NCI-H1436 (cell line): ENCODE measurements at regions not wholly inside any gene's neighbourhood (a gene's known extent, or its start where the extent isn't known, plus 50 kb on each side); places are given as distances from the start of the nearest gene placed in this dataset.
"Not testable (repeated sequence)": the region's sequence is repeated elsewhere in the genome, so short reads cannot be mapped to it uniquely, and the experiment has no call there.

Experiments
- DNase-seq: peaks from one replicate; lab custom pipeline; 2025; lab: John Stamatoyannopoulos, UW

GRCh38 chr13:44887515-44887914, 101.8 kb downstream of the NUFIP1 start:
- DNase-seq, result no peak

DNA sequence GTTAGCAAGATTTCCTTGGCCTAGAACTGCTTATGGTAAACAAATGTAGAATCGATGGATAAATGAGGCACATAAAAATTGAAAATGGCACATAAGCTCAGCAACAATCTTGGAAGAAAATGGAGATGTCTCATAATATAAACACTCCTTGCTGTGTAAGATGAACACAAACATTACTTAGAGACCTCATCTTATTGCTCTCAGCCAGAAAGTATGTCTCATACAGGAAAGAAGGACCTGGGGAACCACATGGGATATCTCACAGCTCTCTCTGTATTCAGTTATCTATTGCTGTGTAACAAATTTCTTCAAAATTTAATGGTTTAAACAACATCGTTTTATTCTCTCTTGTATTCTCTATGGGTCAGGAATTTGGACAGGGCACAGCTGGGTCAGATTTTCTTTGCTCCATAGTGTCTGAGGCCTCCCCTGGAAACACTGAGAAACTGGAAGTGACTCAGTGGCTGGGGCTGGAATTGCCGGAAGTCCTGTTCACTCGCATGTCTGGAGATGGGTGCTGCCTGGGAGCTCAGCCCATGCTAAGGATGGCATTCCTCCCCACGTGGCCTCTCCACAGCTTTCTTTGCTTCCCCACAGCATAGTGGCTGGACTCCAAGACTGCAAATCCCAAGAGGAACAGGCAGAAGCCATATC, 105.1 kb downstream of the NUFIP1 start:
- DNase-seq, result no peak

- DNase-seq, result no peak
Observed at GRCh38 chr13:44879452-44880058, 109.7 kb downstream of the NUFIP1 start.

- DNase-seq, result no peak
Observed at GRCh38 chr13:44876782-44877324, 112.4 kb downstream of the NUFIP1 start.

DNA sequence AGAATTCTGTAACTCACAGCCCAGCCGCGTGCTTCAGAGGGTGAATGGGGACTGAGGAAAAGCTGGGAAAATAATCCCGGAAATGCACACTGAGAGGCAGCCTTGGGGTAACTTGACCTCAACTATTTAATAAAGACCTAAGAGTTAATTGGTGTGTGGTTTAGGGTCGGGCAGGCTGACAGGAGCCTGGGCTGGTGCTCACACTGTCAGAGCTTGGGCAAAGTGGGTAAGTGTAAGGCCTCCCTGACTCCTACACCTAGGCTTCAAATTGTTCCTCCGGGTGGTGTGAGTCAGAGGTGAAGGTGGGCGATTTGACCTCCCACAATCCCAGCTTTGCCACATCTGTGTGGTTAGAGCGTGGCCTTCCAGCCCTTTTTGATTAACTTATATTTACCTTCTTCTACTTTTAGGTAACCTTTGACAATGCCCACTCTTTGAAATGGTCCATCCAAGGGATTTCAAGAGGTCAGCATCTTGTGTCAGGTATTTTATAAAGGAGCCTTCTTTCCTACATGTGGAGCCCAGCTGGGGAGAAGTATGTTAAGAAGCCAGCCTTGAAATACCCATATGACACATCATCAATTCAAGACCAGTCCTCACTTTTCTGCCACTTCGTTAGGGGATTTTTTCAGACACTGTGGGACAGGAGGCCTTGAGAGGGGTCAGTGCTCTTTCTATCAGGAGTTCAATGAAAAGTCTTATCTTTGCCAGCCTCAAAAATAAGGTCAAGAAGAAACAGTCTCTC, 114.2 kb downstream of the NUFIP1 start:
- no peak for DNase-seq

- no peak for DNase-seq
Observed at GRCh38 chr13:44874176-44874575, 115.1 kb downstream of the NUFIP1 start.

DNA sequence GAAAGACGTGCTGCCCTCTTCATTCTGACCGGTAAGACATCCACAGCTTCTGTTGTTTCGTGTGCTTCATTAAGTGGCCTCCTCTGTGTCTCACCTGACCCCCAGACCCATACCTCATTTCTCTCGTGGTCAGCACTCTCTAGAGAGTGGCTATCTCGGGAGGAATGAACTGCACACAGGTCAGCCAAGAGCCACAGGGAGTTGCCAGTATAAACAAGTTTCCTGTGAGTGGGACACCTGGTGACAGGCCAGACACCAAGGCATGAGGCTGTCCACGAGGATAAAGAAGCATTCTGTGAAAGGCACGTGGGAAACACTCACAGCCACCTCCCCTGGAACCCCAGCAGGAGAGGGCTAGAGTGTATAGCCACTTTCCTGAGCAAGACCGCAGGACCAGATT, 115.8 kb downstream of the NUFIP1 start:
- no peak for DNase-seq

DNA sequence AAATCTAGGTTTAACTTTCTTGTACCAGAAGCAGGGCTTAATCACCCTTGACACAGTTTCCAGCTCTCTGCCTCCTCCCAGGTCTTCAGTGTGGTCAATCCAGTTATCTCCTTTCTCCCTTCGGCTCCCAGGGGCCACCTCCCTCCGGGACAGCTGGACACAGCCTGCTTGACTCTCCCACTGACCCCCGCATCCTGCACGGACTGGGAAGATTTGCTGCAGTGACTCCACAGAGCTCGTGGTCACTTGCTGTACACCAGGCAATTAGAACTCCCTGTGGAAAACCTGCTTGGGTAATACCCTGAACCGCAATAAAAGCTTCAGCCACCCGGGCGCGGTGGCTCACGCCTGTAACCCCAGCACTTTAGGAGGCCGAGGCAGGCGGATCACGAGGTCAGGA, 116.5 kb downstream of the NUFIP1 start:
- no peak for DNase-seq

DNA sequence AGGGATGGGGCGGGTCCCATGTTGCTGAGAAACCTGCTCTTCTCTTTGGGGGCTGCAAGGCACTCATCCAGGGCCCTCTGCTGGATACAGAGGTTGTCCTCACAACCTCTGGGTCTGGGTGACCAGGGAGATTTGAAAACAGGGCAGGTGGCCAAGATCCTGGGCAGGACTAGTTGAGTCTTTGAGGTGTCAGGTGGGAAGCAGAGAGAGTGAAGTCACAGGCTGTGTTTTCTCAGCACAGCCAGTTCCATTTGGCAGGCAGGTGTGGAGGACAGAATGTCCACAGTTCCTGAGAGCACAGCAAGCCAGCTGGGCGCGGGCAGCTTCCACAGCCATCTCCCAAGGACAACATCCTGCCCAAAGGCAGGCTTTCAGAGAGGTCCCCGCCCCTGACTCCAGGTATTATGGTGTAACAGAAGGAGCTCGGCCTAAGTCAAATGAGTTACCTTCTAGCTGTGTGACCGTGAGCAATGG, 118.8 kb downstream of the NUFIP1 start:
- DNase-seq, result no peak

DNA sequence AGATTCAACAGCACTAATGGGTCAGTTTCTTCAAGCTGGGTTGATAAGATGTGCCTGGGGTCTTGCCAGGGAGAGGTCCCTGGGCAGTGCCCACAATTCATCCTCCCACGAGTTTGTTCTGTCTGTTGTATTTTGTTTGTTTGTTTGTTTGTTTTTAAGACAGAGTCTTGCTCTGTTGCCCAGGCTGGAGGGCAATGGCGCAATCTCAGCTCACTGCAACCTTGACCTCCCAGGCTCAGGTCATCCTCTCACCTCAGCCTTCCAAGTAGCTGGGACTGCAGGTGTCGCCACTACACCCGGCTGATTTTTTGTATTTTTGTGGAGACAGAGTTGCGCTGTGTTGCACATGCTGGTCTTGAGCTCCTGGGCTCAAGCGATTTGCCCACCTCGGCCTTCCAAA, 120.1 kb downstream of the NUFIP1 start:
- DNase-seq, result no peak

- no peak for DNase-seq
Observed at GRCh38 chr13:44868397-44868796, 120.9 kb downstream of the NUFIP1 start.

DNA sequence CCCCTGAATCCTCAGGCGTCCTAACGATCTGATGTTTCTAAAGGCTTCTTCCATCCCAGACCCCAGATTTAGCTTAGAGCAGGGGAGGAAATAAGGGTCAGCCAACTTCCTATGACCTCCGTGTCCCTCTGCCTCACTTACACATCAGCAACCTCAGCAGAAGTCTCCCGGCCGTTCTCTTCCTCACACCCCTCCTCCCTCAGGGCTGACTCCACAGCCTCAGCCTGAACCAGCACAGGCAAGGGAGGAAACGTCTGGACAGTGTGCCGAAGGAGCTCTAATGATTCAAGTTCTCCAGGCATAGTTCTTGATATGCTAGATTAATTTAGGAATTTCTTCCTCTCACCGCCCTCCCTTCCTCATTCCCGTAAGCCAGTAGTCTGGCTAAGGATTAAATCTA, 121.4 kb downstream of the NUFIP1 start:
- DNase-seq, result no peak

DNA sequence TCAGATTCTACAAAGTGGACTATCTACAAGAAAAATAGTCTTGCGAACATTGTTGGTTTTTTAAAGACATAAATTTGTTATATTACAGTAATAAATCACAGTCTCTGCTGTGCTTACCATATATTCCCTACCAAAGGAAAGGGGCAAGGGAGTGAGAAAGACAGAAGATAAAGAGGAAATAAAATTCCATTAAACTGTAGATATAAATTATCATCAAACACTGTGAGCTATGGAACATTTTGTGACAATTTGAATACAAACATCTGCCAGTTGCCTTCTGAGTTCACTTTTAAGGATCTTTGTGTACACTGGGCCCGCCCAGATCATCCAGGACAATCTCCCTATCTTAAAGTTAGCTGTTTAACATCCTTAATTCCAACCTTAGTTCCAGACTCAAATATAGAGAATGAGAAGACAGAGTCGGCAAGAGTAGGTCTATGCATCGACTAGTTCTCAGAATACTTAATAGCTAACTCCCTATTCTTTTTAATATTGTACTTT, 122.8 kb downstream of the NUFIP1 start:
- DNase-seq, result no peak

- no peak for DNase-seq
Observed at GRCh38 chr13:44865722-44866410, 123.4 kb downstream of the NUFIP1 start.

GRCh38 chr13:44863641-44864040, 125.6 kb downstream of the NUFIP1 start:
- DNase-seq, result not testable (repeated sequence)

DNA sequence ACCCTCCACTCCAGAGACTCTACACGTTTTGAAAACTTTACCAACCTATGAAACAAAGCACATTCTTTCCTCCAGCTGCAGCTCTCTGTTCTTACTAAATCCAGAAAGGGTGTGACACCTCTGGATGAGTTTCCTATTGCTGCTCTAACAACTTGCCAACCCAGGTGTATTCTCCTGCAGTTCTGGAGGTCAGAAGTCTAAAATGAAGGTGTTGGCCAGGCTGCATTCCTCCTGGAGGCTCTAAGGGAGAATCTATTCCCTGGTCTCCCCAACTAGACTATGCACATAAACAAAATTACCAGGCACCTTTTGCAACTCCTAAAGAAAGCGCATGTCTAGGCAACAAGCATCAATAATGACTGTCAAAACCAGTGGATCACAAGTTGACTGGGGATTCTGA, 128.8 kb downstream of the NUFIP1 start:
- no peak for DNase-seq

DNA sequence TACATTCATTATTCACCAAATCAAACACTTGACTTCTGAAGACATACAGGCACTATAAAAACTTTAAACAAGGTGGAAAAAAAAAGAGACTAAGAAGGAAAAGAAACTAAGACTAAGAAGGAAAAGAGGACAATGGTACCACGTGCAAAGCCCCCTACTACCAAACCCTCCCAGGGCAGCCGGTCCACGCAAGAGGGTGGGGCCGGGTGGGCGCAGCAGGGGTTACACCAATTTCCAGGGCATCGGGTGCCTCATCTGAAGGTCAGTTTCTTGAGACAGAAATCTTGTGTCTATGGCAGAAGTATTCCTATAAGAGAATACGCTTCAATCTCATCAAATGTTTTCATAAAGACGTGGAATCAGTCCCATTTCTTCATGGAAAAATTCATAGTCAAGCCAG, 131.5 kb downstream of the NUFIP1 start:
- DNase-seq, result no peak

DNA sequence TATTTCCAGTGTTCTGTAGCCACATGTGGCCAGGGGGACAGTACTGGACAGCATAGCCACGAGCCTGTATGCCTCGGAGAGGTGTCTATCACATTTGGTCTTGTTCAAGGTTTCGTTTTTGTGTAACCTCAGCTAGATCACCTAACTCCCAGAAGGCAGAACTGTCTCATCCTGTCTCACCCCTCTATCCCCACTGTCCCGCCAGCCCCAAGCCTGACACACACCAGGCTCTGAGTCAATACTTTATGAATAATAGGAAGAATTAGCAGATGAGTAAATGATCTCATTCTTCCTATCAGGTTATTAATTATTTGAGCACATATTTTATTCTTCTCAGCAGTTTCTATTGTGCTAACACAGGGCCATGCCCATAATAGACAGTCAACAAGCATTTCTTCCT, 132.2 kb downstream of the NUFIP1 start:
- DNase-seq, result no peak

GRCh38 chr13:44855860-44856259, 133.4 kb downstream of the NUFIP1 start:
- no peak for DNase-seq

DNA sequence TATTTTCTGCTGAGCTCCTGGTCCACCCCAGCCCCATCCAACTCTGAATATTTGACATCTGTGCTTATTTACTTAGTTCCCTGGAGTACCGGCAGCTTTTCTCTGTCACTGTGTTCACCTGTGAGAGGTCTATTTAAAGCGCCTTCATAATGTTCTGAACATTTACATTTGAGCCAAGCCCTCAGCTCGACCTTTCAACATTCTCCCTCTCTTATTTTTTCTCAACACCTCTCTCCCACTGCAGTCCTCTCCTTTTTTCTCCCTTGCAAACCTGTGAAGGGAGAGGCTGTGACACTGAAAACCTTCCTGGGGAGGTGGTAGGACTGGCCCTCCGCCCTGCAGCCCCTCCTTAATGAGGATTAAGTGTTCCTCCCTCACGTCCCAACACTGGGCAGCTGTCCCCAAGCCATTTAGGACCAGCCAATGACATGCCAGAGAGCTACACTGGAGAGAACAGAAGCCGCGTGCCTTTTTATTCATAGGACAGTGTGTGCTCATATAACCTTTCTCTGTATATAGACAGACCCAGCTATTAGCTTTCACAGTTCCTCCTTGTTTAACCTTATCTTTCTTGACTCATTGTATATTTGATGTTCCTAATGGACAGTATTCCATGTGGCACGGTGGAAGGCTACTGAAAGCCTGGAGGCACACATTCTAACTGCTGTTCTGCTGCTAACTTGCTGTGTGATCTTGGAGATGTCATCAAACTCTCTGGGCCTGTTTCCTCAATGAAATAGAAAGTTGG, 134.8 kb downstream of the NUFIP1 start:
- no peak for DNase-seq

GRCh38 chr13:44853641-44854040, 135.6 kb downstream of the NUFIP1 start:
- no peak for DNase-seq
